ENCODE measurements at regions not wholly inside any gene's neighbourhood (a gene's known extent, or its start where the extent isn't known, plus 50 kb on each side); places are given as distances from the start of the nearest gene placed in this dataset.
"Not testable (repeated sequence)": the region's sequence is repeated elsewhere in the genome, so short reads cannot be mapped to it uniquely, and the experiment has no call there.

DNA sequence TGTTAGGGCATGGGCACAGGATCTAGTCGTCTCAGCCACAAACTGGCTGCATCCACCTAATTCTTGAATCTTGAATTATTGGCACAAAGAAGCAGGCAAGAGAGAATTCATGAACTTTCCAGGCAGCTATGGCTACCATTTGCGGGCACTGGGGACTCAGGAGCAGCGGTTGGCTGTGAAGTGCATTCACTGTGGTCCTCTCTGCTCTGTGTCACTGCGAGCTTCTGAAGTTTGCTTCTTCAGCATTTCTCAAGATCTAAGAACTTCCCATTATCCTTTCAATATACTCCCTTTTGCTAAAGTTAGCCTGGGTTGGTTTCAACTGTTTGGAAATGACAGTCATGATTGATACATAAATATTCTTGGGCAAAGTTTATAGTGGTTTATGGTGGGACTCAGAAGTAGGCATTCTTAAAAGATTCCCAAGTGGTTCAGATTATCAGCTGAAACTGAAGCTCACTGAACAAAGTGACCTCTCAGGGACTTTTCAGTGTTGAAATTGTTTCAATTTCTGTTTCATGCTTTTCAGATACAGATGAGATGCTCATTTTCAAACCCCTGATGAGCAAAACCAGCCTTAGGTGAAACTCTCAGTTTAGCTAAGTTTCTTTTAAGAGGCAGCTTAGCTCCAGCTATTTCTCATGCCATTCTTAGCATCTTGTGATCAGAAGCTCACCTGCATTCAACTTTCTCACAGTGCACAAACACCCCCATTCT is 1258.3 kb upstream of the GYPC start:
- Histone ChIP-seq H3K4me1 (ENCODE audit: control insufficient read depth, insufficient read depth, low read length) (no peaks in the 10 kb centered on the region), H3K27me3 (ENCODE audit: control insufficient read depth, insufficient read depth, low read length, poor library complexity, severe bottlenecking) (no peaks in the 10 kb centered on the region), H3K36me3 (ENCODE audit: control insufficient read depth, insufficient read depth, low read length) (no peaks in the 10 kb centered on the region), H3K9me3 (ENCODE audit: control insufficient read depth, low read length) (no peaks in the 10 kb centered on the region), H3K4me3 (ENCODE audit: insufficient read depth, low read depth, low read length) (no peak overlapping the region), H3K27ac (ENCODE audit: insufficient read depth, low read depth, low read length, poor library complexity, severe bottlenecking) (no peak overlapping the region)
- 94 to 98% methylated on average over 4 of the region's 4 CpGs for WGBS, 2 experiments

DNA sequence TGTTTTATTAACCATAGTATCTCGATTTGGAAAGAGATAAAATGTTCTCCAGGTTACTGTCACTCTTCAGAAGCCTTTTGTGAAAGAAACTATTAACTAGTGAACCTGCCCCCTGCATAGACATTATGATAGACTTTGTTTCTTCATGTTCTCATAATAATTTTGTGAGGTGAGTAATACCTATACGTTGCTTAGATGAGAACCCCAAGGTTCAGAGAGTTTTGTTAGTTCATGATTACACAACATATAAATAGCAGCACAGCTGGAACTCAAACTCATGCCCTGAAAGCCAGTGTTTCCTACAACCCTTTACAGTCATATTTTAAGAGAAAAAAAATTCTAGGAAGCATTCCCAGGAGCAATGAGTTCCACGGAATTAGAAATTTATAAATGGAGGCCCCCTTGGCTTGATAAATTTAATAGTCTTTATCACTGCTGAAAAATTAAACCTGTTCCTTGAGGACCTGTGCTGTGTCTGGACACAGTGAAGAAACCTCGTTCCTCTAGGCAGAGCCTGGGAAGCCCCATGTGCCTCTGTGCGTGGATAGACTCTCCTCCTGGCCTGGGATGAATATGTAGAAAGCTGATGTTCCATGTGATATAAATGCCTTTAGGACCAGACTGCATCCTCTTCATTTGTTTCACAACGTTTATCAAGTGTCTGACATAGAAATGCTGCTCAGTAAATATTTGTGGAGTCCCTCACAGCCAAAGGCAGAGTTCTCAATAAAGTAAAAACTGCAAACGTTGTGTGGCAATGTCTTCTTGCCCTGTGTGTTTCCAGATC is 1257.0 kb upstream of the GYPC start:
- 85 to 96% methylated on average over 7 of the region's 7 CpGs for WGBS, 2 experiments
- no peak overlapping the region for H3K4me3 ChIP-seq (ENCODE audit: insufficient read depth, low read depth, low read length)
- no peak overlapping the region for H3K27ac ChIP-seq (ENCODE audit: insufficient read depth, low read depth, low read length, poor library complexity, severe bottlenecking)
- no peaks in the 10 kb centered on the region for H3K27me3 ChIP-seq (ENCODE audit: control insufficient read depth, insufficient read depth, low read length, poor library complexity, severe bottlenecking)
- H3K9me3 ChIP-seq (ENCODE audit: control insufficient read depth, low read length) = no peaks in the 10 kb centered on the region
- H3K4me1 ChIP-seq (ENCODE audit: control insufficient read depth, insufficient read depth, low read length) = no peaks in the 10 kb centered on the region
- H3K36me3 ChIP-seq (ENCODE audit: control insufficient read depth, insufficient read depth, low read length) = no peaks in the 10 kb centered on the region

DNA sequence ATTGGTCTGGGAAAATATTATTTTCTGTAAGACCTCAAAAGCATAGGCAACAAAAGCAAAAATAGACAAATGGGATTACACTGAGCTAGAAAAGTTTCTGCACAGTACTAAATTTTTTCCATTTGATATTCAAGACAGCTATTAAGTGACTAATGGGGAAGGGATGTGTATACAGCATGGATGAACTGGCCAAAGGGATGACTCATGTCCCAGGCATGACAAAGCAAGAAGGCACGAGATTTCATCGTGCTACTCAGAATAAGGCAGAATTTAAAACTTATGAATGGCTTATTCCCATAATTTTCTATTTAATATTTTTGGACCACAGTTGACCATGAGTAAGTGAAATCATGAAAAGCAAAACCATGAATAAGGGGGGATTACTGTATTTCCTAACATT is 1250.1 kb upstream of the GYPC start:
- no peaks in the 10 kb centered on the region for H3K9me3 ChIP-seq (ENCODE audit: control insufficient read depth, low read length)
- H3K27ac ChIP-seq (ENCODE audit: insufficient read depth, low read depth, low read length, poor library complexity, severe bottlenecking) = no peak overlapping the region
- no peaks in the 10 kb centered on the region for H3K4me1 ChIP-seq (ENCODE audit: control insufficient read depth, insufficient read depth, low read length)
- 82 to 100% methylated on average over 2 of the region's 2 CpGs for WGBS, 2 experiments
- no peaks in the 10 kb centered on the region for H3K27me3 ChIP-seq (ENCODE audit: control insufficient read depth, insufficient read depth, low read length, poor library complexity, severe bottlenecking)
- no peak overlapping the region for H3K4me3 ChIP-seq (ENCODE audit: insufficient read depth, low read depth, low read length)
- H3K36me3 ChIP-seq (ENCODE audit: control insufficient read depth, insufficient read depth, low read length) = no peaks in the 10 kb centered on the region

DNA sequence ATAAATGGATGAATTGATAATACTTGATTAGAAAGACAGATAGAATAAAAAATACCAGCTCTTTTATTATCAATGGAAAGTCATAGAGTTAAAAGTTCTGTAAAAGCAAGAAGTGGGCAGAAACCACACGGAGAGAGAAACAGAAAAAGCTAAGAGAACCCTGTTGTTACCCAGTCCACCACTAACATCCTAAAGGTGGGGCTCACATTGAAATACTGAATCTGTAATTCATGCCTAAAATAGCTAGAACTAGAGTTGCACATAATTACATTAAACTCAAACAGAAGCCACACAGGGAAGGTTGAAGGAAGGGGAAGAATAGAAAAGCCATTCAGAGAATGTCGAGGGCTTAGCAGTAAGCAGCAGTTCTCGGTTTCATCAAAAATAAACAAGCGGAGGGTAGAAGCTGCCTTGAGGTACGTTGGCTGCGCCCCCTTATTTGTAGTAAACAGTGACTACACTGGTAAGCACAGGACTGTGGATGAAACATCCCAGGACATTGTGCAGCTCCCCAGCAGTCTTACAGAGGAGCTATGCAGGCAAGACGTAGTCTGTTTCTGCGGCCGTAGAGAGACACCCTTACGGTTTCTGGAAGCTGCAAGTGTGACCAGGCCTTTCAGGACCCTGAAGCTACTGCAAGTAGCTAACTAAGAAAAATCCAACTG is 1247.0 kb upstream of the GYPC start:
- no peaks in the 10 kb centered on the region for H3K9me3 ChIP-seq (ENCODE audit: control insufficient read depth, low read length)
- no peaks in the 10 kb centered on the region for H3K4me1 ChIP-seq (ENCODE audit: control insufficient read depth, insufficient read depth, low read length)
- 89 to 93% methylated on average over 10 of the region's 10 CpGs for WGBS, 2 experiments
- H3K27me3 ChIP-seq (ENCODE audit: control insufficient read depth, insufficient read depth, low read length, poor library complexity, severe bottlenecking) = no peaks in the 10 kb centered on the region
- H3K27ac ChIP-seq (ENCODE audit: insufficient read depth, low read depth, low read length, poor library complexity, severe bottlenecking) = no peak overlapping the region
- no peak overlapping the region for H3K4me3 ChIP-seq (ENCODE audit: insufficient read depth, low read depth, low read length)
- no peaks in the 10 kb centered on the region for H3K36me3 ChIP-seq (ENCODE audit: control insufficient read depth, insufficient read depth, low read length)

DNA sequence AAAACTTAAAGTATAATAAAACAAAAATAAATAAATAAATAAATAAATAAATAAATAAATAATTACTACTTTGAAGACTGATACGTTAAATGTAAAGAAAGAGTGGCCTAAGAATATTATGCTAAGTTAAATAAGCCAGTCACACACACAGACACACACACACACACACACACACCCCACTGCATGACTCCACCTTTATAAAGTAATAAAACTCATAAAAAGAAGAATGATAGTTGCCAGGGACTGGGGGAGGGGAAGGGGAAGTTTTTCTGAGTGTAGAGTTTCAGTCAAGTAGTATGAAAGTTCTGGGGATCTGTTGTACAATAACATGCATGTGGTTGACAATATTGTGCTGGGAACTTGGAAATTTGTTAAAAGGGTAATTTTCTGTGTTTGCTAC is 1237.5 kb upstream of the GYPC start:
- WGBS, 2 experiments = no CpG with 5 or more reads among the region's 1 CpG
- no peak overlapping the region for H3K27ac ChIP-seq (ENCODE audit: insufficient read depth, low read depth, low read length, poor library complexity, severe bottlenecking)
- H3K36me3 ChIP-seq (ENCODE audit: control insufficient read depth, insufficient read depth, low read length) = no peaks in the 10 kb centered on the region
- no peaks in the 10 kb centered on the region for H3K9me3 ChIP-seq (ENCODE audit: control insufficient read depth, low read length)
- no peak overlapping the region for H3K4me3 ChIP-seq (ENCODE audit: insufficient read depth, low read depth, low read length)
- no peaks in the 10 kb centered on the region for H3K27me3 ChIP-seq (ENCODE audit: control insufficient read depth, insufficient read depth, low read length, poor library complexity, severe bottlenecking)
- H3K4me1 ChIP-seq (ENCODE audit: control insufficient read depth, insufficient read depth, low read length) = no peaks in the 10 kb centered on the region

DNA sequence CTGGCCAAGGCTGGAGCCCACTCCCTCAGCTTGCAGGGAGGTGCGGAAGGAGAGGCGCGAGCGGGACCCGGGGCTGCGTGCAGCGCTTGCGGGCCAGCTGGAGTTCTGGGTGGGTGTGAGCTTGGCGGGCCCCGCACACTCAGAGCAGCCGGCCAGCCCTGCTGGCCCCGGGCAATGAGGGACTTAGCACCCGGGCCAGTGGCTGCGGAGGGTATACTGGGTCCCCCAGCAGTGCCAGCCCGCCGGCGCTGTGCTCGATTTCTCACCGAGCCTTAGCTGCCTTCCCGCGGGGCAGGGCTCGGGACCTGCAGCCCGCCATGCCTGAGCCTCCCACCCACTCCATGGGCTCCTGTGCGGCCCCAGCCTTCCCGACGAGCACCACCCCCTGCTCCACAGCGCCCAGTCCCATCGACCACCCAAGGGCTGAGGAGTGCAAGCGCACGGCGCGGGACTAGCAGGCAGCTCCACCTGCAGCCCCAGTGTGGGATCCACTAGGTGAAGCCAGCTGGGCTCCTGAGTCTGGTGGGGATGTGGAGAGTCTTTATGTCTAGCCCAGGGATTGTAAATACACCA is 1233.7 kb upstream of the GYPC start:
- H3K27me3 ChIP-seq (ENCODE audit: control insufficient read depth, insufficient read depth, low read length, poor library complexity, severe bottlenecking); H3K36me3 ChIP-seq (ENCODE audit: control insufficient read depth, insufficient read depth, low read length); H3K4me1 ChIP-seq (ENCODE audit: control insufficient read depth, insufficient read depth, low read length); H3K4me3 ChIP-seq (ENCODE audit: insufficient read depth, low read depth, low read length); H3K9me3 ChIP-seq (ENCODE audit: control insufficient read depth, low read length); H3K27ac ChIP-seq (ENCODE audit: insufficient read depth, low read depth, low read length, poor library complexity, severe bottlenecking): not testable (repeated sequence)
- 96% methylated on average over 30 to 32 of the region's 32 CpGs for WGBS, 2 experiments

DNA sequence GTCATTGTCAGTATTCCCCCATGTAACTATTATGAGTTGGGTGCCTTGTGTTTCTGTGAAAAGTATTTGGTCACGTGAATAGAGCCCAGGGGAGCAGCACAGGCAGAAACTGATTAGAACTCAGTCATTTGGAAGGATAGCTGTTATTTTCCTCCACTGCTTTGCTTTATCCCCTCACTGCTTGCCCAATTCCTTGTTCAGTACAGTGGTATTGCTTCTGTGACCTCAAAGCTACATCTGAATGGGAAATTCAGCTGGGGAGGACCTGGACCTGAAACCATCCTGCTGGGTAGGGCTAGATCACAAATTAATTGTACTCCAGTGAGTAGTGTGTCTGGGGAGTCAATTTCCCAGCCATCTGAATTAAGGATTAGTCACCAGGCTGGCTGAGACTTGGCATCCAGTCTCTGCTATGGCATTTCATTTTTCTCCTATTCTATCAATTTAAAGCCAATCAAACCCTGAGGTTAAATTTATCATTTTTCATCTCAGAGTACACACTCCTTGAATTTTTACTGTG is 1231.6 kb upstream of the GYPC start:
- Histone ChIP-seq H3K4me3 (ENCODE audit: insufficient read depth, low read depth, low read length) (no peak overlapping the region), H3K27me3 (ENCODE audit: control insufficient read depth, insufficient read depth, low read length, poor library complexity, severe bottlenecking) (no peaks in the 10 kb centered on the region), H3K9me3 (ENCODE audit: control insufficient read depth, low read length) (no peaks in the 10 kb centered on the region), H3K27ac (ENCODE audit: insufficient read depth, low read depth, low read length, poor library complexity, severe bottlenecking) (no peak overlapping the region), H3K36me3 (ENCODE audit: control insufficient read depth, insufficient read depth, low read length) (no peaks in the 10 kb centered on the region), H3K4me1 (ENCODE audit: control insufficient read depth, insufficient read depth, low read length) (no peaks in the 10 kb centered on the region)
- WGBS, 2 experiments = 60 to 92% methylated on average over 1 of the region's 1 CpG

DNA sequence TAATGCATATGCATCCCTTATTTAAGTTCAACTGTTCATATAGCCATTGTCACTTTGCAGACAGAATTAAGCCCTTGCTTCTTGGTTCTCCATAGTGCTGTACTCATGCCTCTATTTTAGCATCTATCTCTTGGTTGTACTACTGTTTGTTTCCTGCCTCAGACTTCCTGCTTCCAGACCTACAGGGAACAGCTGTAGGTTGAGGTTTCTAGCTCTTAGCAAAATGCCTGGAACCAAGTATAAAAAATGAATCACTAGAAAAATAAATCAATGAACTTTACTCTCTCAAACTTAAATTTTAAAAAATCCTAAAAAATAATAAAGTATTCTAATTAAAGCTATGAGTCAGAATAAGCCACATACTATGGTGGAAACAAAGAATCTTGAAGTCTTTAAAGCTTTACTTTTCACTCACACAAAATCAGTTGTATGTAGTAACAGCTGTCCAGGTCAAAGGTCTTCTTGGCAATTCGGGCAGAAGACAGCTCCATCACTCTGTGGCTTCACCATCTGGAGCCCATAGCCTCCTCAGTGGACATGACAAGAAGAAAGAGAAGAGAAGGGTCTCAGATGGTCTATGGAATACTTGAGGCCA is 1228.1 kb upstream of the GYPC start:
- H3K4me3 ChIP-seq (ENCODE audit: insufficient read depth, low read depth, low read length) = no peak overlapping the region
- no peak overlapping the region for H3K27ac ChIP-seq (ENCODE audit: insufficient read depth, low read depth, low read length, poor library complexity, severe bottlenecking)
- H3K36me3 ChIP-seq (ENCODE audit: control insufficient read depth, insufficient read depth, low read length) = no peaks in the 10 kb centered on the region
- H3K9me3 ChIP-seq (ENCODE audit: control insufficient read depth, low read length) = no peaks in the 10 kb centered on the region
- 75 to 95% methylated on average over 1 of the region's 1 CpG for WGBS, 2 experiments
- no peaks in the 10 kb centered on the region for H3K27me3 ChIP-seq (ENCODE audit: control insufficient read depth, insufficient read depth, low read length, poor library complexity, severe bottlenecking)
- H3K4me1 ChIP-seq (ENCODE audit: control insufficient read depth, insufficient read depth, low read length) = no peaks in the 10 kb centered on the region

DNA sequence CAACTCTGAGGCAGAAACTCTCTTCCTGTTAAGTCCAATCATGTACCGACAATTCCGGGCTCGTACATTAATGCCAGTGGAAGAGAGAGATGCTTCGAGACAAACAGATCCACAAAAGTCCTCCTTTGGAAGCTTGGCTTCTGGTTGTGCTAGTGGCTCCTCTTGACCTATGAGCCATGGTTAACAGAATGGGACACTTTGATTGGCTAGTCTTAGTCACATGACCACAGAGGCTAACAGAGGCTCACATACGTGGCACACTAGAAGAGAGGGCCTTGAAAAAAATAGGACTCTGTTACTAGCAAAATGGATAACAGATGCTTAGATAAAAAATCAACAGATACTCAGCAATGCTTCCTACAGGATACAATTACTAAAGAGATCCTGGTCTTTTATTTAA is 1211.9 kb upstream of the GYPC start:
- Histone ChIP-seq H3K27ac (ENCODE audit: insufficient read depth, low read depth, low read length, poor library complexity, severe bottlenecking) (no peak overlapping the region), H3K9me3 (ENCODE audit: control insufficient read depth, low read length) (no peaks in the 10 kb centered on the region), H3K36me3 (ENCODE audit: control insufficient read depth, insufficient read depth, low read length) (no peaks in the 10 kb centered on the region), H3K4me3 (ENCODE audit: insufficient read depth, low read depth, low read length) (no peak overlapping the region), H3K27me3 (ENCODE audit: control insufficient read depth, insufficient read depth, low read length, poor library complexity, severe bottlenecking) (no peaks in the 10 kb centered on the region), H3K4me1 (ENCODE audit: control insufficient read depth, insufficient read depth, low read length) (no peaks in the 10 kb centered on the region)
- WGBS, 2 experiments = 85 to 95% methylated on average over 5 of the region's 5 CpGs

DNA sequence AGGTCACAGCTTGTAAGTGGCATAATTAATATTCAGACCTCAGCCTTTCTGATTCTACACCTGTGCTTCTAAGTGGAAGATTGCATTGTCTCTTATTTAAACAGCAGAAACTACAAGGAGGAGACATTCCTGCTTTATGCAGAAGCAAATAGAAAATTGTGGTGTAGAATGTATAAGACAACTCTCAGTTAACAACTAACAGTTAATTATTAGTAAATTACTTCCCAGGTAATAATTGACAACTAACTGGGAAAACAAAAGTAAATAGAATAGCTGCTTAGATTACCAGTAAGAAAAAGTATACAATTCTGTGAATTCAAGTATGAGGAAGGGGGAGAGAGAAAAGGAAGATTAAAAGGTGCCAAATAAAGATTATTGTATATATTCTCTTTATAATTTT is 1210.5 kb upstream of the GYPC start:
- Histone ChIP-seq H3K4me3 (ENCODE audit: insufficient read depth, low read depth, low read length) (no peak overlapping the region), H3K27ac (ENCODE audit: insufficient read depth, low read depth, low read length, poor library complexity, severe bottlenecking) (no peak overlapping the region), H3K27me3 (ENCODE audit: control insufficient read depth, insufficient read depth, low read length, poor library complexity, severe bottlenecking) (no peaks in the 10 kb centered on the region), H3K9me3 (ENCODE audit: control insufficient read depth, low read length) (no peaks in the 10 kb centered on the region), H3K36me3 (ENCODE audit: control insufficient read depth, insufficient read depth, low read length) (no peaks in the 10 kb centered on the region), H3K4me1 (ENCODE audit: control insufficient read depth, insufficient read depth, low read length) (no peaks in the 10 kb centered on the region)
